NCI-H1048 (cell line): ENCODE measurements at regions not wholly inside any gene's neighbourhood (a gene's known extent, or its start where the extent isn't known, plus 50 kb on each side); places are given as distances from the start of the nearest gene placed in this dataset.
"Not testable (repeated sequence)": the region's sequence is repeated elsewhere in the genome, so short reads cannot be mapped to it uniquely, and the experiment has no call there.

Experiments used
- DNase-seq: peaks from one replicate; lab custom pipeline; 2025; lab: John Stamatoyannopoulos, UW

GRCh38 chr20:47897461-47897860 lies 112.2 kb upstream of the SULF2 start:
- no peak for DNase-seq

GRCh38 chr20:47892681-47893080 lies 107.4 kb upstream of the SULF2 start:
- DNase-seq = not testable (repeated sequence)

GRCh38 chr20:47890708-47891107 lies 105.4 kb upstream of the SULF2 start:
- DNase-seq = not testable (repeated sequence)

GRCh38 chr20:47889751-47890150 lies 104.5 kb upstream of the SULF2 start:
- DNase-seq = not testable (repeated sequence)

- no peak for DNase-seq
Measured at GRCh38 chr20:47888351-47888750, 103.1 kb upstream of the SULF2 start.

- DNase-seq = no peak
Measured at GRCh38 chr20:47887477-47888080, 102.3 kb upstream of the SULF2 start.

GRCh38 chr20:47887064-47887463 lies 101.8 kb upstream of the SULF2 start:
- DNase-seq = no peak

GRCh38 chr20:47886454-47887041 lies 101.3 kb upstream of the SULF2 start:
- no peak for DNase-seq

GRCh38 chr20:47885909-47886453 lies 100.7 kb upstream of the SULF2 start:
- DNase-seq = no peak

- DNase-seq = not testable (repeated sequence)
Measured at GRCh38 chr20:47883940-47884339, 98.7 kb upstream of the SULF2 start.

GRCh38 chr20:47883186-47883585 lies 97.9 kb upstream of the SULF2 start:
- no peak for DNase-seq

- no peak for DNase-seq
Measured at GRCh38 chr20:47879771-47880170, 94.5 kb upstream of the SULF2 start.

- DNase-seq = no peak
Measured at GRCh38 chr20:47878601-47879027, 93.3 kb upstream of the SULF2 start.

- no peak for DNase-seq
Measured at GRCh38 chr20:47876311-47877088, 91.2 kb upstream of the SULF2 start.

- no peak for DNase-seq
Measured at GRCh38 chr20:47875297-47876025, 90.2 kb upstream of the SULF2 start.

GRCh38 chr20:47872341-47872740 lies 87.1 kb upstream of the SULF2 start:
- DNase-seq = no peak

GRCh38 chr20:47870475-47870874 lies 85.2 kb upstream of the SULF2 start:
- DNase-seq = no peak

GRCh38 chr20:47868744-47869143 lies 83.5 kb upstream of the SULF2 start:
- DNase-seq = no peak

- no peak for DNase-seq
Measured at GRCh38 chr20:47868236-47868635, 83.0 kb upstream of the SULF2 start.

- DNase-seq = no peak
Measured at GRCh38 chr20:47867831-47868230, 82.5 kb upstream of the SULF2 start.

GRCh38 chr20:47866480-47866879 lies 81.2 kb upstream of the SULF2 start:
- no peak for DNase-seq

- no peak for DNase-seq
Measured at GRCh38 chr20:47865912-47866311, 80.6 kb upstream of the SULF2 start.
